ENCODE measurements at regions not wholly inside any gene's neighbourhood (a gene's known extent, or its start where the extent isn't known, plus 50 kb on each side); places are given as distances from the start of the nearest gene placed in this dataset.

GRCh38 chr4:158005021-158005420 is 167.8 kb downstream of the GASK1B start:
- no peak for DNase-seq (ENCODE audit: low read depth)
- no peak for TF ChIP-seq CTCF (IDR thresholded peaks at IDR 0.05; ENCODE audit: insufficient read depth, low read length)
- no peak overlapping the region for H3K4me3 ChIP-seq (ENCODE audit: low read depth, low read length)

GRCh38 chr4:158004101-158004500 is 168.7 kb downstream of the GASK1B start:
- DNase-seq (ENCODE audit: low read depth): no peak
- H3K4me3 ChIP-seq (ENCODE audit: low read depth, low read length): no peak overlapping the region
- no peak for TF ChIP-seq CTCF (IDR thresholded peaks at IDR 0.05; ENCODE audit: insufficient read depth, low read length)

GRCh38 chr4:158003212-158003611 is 169.6 kb downstream of the GASK1B start:
- no peak overlapping the region for H3K4me3 ChIP-seq (ENCODE audit: low read depth, low read length)
- no peak for DNase-seq (ENCODE audit: low read depth)
- TF ChIP-seq CTCF (IDR thresholded peaks at IDR 0.05; ENCODE audit: insufficient read depth, low read length): no peak

- DNase-seq (ENCODE audit: low read depth): no peak
- no peak overlapping the region for H3K4me3 ChIP-seq (ENCODE audit: low read depth, low read length)
- TF ChIP-seq CTCF (IDR thresholded peaks at IDR 0.05; ENCODE audit: insufficient read depth, low read length): no peak
These were observed 170.7 kb downstream of the GASK1B start for GRCh38 chr4:158002173-158002572.

GRCh38 chr4:158001756-158002155 is 171.1 kb downstream of the GASK1B start:
- no peak for TF ChIP-seq CTCF (IDR thresholded peaks at IDR 0.05; ENCODE audit: insufficient read depth, low read length)
- no peak overlapping the region for H3K4me3 ChIP-seq (ENCODE audit: low read depth, low read length)
- no peak for DNase-seq (ENCODE audit: low read depth)

GRCh38 chr4:157999723-158000122 is 173.1 kb downstream of the GASK1B start:
- H3K4me3 ChIP-seq (ENCODE audit: low read depth, low read length): no peak overlapping the region
- no peak for DNase-seq (ENCODE audit: low read depth)
- no peak for TF ChIP-seq CTCF (IDR thresholded peaks at IDR 0.05; ENCODE audit: insufficient read depth, low read length)

GRCh38 chr4:157997296-157997695 is 175.5 kb downstream of the GASK1B start:
- H3K4me3 ChIP-seq (ENCODE audit: low read depth, low read length): no peak overlapping the region
- DNase-seq (ENCODE audit: low read depth): no peak
- no peak for TF ChIP-seq CTCF (IDR thresholded peaks at IDR 0.05; ENCODE audit: insufficient read depth, low read length)

Data from fibroblast of the aortic adventitia (primary cell).